ENCODE measurements at regions not wholly inside any gene's neighbourhood (a gene's known extent, or its start where the extent isn't known, plus 50 kb on each side); places are given as distances from the start of the nearest gene placed in this dataset.
A peak's percentile ranks its signal among the peaks of the same experiment; 100 is the strongest.

DNA sequence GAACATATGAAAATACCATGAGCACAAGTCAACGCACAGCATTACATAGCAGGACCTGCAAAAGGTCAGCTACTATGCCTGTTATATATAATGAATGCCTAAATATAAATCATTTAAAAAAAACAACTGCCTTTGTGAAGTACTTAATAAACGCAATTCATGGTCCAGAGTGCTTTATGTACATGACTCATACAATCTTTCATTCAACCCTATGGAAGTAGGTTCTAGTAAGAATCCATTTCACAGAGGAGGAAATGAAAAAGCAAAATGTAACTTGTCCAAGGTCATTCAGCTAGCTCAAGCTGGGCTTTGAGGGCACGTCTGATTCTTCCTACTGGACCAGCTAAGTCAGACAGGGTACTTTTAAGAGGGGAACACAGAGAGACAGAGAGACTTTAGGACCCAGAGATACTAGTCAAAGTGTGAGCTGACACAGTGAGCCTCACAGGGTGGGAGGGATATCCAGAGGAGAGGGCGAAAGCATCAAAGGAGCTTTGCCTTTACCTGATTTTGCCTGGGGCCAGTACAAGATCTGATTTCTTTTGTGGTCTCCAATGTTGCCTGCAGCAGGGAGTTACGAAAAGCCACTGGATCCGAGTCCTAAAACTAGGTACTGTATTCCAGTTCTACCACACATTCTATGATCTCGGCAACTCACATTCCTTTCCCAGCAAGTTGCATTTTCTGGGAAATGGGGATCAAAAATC, 83.4 kb upstream of the ZFHX3 start:
- TF ChIP-seq, protein P1, sequence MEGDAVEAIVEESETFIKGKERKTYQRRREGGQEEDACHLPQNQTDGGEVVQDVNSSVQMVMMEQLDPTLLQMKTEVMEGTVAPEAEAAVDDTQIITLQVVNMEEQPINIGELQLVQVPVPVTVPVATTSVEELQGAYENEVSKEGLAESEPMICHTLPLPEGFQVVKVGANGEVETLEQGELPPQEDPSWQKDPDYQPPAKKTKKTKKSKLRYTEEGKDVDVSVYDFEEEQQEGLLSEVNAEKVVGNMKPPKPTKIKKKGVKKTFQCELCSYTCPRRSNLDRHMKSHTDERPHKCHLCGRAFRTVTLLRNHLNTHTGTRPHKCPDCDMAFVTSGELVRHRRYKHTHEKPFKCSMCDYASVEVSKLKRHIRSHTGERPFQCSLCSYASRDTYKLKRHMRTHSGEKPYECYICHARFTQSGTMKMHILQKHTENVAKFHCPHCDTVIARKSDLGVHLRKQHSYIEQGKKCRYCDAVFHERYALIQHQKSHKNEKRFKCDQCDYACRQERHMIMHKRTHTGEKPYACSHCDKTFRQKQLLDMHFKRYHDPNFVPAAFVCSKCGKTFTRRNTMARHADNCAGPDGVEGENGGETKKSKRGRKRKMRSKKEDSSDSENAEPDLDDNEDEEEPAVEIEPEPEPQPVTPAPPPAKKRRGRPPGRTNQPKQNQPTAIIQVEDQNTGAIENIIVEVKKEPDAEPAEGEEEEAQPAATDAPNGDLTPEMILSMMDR (IDR thresholded peaks at IDR 0.05) = no peak
- TF ChIP-seq POLR2AphosphoS5 (IDR thresholded peaks at IDR 0.05) = no peak
- TF ChIP-seq EP300 (IDR thresholded peaks at IDR 0.05) = no peak
- TF ChIP-seq POLR2A (IDR thresholded peaks at IDR 0.05) = no peak
- no peak for DNase-seq (ENCODE audit: low spot score in 2 of 2)
- Histone ChIP-seq H3K4me3 (no peak overlapping the region), H3K4me1 (peaks cover under 1% of the 10 kb centered on the region), H3K9me3 (no peaks in the 10 kb centered on the region), H3K36me3 (no peaks in the 10 kb centered on the region), H3K27me3 (no peaks in the 10 kb centered on the region), H3K27ac (no peak overlapping the region)
- WGBS = 62% methylated on average over 7 of the region's 7 CpGs

DNA sequence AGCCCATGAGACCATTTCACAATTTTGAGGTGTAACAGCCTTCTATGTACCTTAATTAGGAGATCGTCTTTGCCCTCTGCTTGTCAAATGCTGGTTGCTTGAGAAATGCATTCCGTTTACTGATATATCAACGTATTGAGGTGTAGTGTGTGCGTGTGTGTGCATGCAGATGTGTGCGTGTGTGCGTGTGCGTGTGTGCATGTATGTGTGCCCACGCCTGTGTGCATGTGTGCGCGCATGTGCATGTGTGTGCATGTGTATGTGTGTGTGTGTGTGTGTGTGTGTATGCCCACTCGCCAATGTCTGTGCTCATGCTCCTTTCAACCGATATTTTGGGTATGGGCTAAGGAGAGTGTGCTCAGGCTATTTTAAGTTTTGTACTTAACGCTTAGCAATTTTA, 81.5 kb upstream of the ZFHX3 start:
- Histone ChIP-seq H3K4me1 (peaks cover 6% of the 10 kb centered on the region), H3K36me3 (no peaks in the 10 kb centered on the region)
- DNase-seq (ENCODE audit: low spot score in 2 of 2) = no peak

GRCh38 chr16:73126525-73126853, 78.6 kb upstream of the ZFHX3 start:
- TF ChIP-seq POLR2AphosphoS5 (IDR thresholded peaks at IDR 0.05) = peak in 1 of 3 donors; percentile 53
- TF ChIP-seq, protein P1 (IDR thresholded peaks at IDR 0.05) = no peak
- DNase-seq (ENCODE audit: low spot score in 2 of 2) = peak in 1 of 2 donors; percentile 76
- H3K27ac ChIP-seq = no peak overlapping the region
- H3K9me3 ChIP-seq = no peaks in the 10 kb centered on the region
- no peak overlapping the region for H3K4me3 ChIP-seq
- H3K27me3 ChIP-seq = no peaks in the 10 kb centered on the region
- WGBS = 55% methylated on average over 6 of the region's 6 CpGs
- no peaks in the 10 kb centered on the region for H3K36me3 ChIP-seq
- peaks cover 6% of the 10 kb centered on the region for H3K4me1 ChIP-seq

More for the DNA sequence above, 81.5 kb upstream of the ZFHX3 start:
- no peak overlapping the region for H3K4me3 ChIP-seq
- no peak for TF ChIP-seq EP300 (IDR thresholded peaks at IDR 0.05)
- TF ChIP-seq, protein P1 (IDR thresholded peaks at IDR 0.05) = no peak
- TF ChIP-seq POLR2A (IDR thresholded peaks at IDR 0.05) = no peak
- TF ChIP-seq POLR2AphosphoS5 (IDR thresholded peaks at IDR 0.05) = no peak
- no peak overlapping the region for H3K27ac ChIP-seq
- H3K27me3 ChIP-seq = no peaks in the 10 kb centered on the region
- 92% methylated on average over 13 of the region's 13 CpGs for WGBS
- no peaks in the 10 kb centered on the region for H3K9me3 ChIP-seq

GRCh38 chr16:73125850-73126524, 78.1 kb upstream of the ZFHX3 start:
- Histone ChIP-seq H3K36me3 (no peaks in the 10 kb centered on the region), H3K27me3 (no peaks in the 10 kb centered on the region), H3K9me3 (no peaks in the 10 kb centered on the region), H3K27ac (peak overlapping the region; percentile 36), H3K4me1 (peaks cover 6% of the 10 kb centered on the region), H3K4me3 (no peak overlapping the region)
- DNase-seq (ENCODE audit: low spot score in 2 of 2) = peak in 1 of 2 donors; percentile 67
- 83% methylated on average over 7 of the region's 7 CpGs for WGBS
- TF ChIP-seq, protein P1 (IDR thresholded peaks at IDR 0.05) = no peak
- no peak for TF ChIP-seq EP300 (IDR thresholded peaks at IDR 0.05)
- no peak for TF ChIP-seq POLR2A (IDR thresholded peaks at IDR 0.05)
- TF ChIP-seq POLR2AphosphoS5 (IDR thresholded peaks at IDR 0.05) = no peak

- TF ChIP-seq POLR2AphosphoS5 (IDR thresholded peaks at IDR 0.05) (no peak), EP300 (IDR thresholded peaks at IDR 0.05) (no peak), POLR2A (IDR thresholded peaks at IDR 0.05) (no peak)
- TF ChIP-seq, protein P1 (IDR thresholded peaks at IDR 0.05) = no peak
- Histone ChIP-seq H3K4me3 (no peak overlapping the region), H3K4me1 (peaks cover 6% of the 10 kb centered on the region), H3K9me3 (no peaks in the 10 kb centered on the region), H3K36me3 (no peaks in the 10 kb centered on the region), H3K27ac (no peak overlapping the region), H3K27me3 (no peaks in the 10 kb centered on the region)
- DNase-seq (ENCODE audit: low spot score in 2 of 2) = no peak
- WGBS = 90% methylated on average over 4 of the region's 4 CpGs
These were observed 76.9 kb upstream of the ZFHX3 start for GRCh38 chr16:73124665-73125375.

All from suprapubic skin (tissue), 4 donors.